NCI-H1092 treated with DMSO at 0.1 percent for 48 hours (cell line): ENCODE measurements at regions not wholly inside any gene's neighbourhood (a gene's known extent, or its start where the extent isn't known, plus 50 kb on each side); places are given as distances from the start of the nearest gene placed in this dataset.
A peak's percentile ranks its signal among the peaks of the same experiment; 100 is the strongest.
"Not testable (repeated sequence)": the region's sequence is repeated elsewhere in the genome, so short reads cannot be mapped to it uniquely, and the experiment has no call there.

ENCODE experiments used
- DNase-seq: peaks from one replicate; lab custom pipeline; 2025; lab: John Stamatoyannopoulos, UW

GRCh38 chr1:38213646-38214434, 167.2 kb upstream of the POU3F1 start:
- peak; percentile 33 for DNase-seq

- no peak for DNase-seq
Measured at GRCh38 chr1:38210895-38211177, 164.2 kb upstream of the POU3F1 start.

- peak; percentile 72 for DNase-seq
Measured at GRCh38 chr1:38210021-38210894, 163.7 kb upstream of the POU3F1 start.

- no peak for DNase-seq
Measured at GRCh38 chr1:38208716-38209632, 162.4 kb upstream of the POU3F1 start.

DNA sequence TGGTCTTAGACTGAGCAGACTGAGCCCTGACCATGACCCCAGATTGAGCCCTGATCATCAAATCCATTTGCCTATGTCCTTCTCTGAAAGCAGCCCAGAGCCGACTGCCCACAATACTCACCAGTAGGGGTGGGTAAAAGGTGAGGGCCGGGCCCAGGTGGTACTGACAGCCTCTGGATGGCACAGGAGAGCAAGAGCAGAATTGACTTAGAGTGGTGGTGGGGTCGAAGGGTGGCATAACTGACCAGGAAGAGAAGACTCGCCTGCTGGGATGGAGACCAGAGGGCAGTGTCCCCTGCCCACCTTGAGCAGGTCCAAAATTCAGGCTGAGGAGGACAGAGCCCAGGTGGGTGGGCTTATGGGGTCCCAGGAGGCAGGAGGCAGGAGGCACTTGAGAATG, 161.3 kb upstream of the POU3F1 start:
- DNase-seq, result no peak

- DNase-seq, result no peak
Measured at GRCh38 chr1:38207275-38207674, 160.7 kb upstream of the POU3F1 start.

DNA sequence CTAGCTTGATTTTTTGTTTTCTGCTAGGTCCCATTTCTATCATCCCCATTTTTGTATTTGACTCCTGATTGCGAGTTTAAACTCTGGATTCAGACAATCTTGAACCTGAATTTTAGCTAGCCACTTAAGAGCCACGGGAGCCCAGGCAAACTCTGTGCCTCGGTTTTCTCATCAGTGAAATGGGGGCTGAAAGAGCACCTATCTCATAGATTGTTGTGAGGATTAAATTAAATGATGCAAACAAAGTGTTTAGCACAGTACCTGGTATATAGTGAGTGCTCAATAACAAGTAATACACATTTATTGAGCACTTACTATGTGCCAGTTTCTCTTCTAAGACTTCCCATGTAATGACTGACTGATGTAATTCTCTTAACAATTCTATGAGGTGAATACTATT, 158.1 kb upstream of the POU3F1 start:
- DNase-seq, result no peak

DNA sequence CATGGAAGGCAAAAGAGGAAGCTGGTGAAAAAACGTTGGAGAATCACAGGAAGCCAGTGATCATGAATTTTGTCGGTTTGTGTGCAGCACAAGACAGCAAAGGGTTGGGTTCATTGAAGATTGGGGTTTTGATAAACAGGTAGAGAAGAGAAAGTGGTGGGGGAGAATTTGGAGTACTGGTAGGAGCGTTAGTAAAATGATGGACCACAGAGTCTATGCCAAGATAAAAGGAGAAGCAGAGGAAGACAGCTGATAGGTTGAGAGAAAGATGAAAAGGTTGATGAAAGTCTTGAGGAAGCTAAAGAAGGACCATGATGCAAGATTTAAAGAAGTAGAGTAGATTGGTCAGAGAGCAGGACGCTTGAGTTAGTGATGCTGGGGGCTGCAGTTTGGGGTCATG, 156.8 kb upstream of the POU3F1 start:
- no peak for DNase-seq

- DNase-seq, result no peak
Measured at GRCh38 chr1:38201431-38201830, 154.8 kb upstream of the POU3F1 start.

GRCh38 chr1:38198621-38199020, 152.0 kb upstream of the POU3F1 start:
- DNase-seq, result no peak

DNA sequence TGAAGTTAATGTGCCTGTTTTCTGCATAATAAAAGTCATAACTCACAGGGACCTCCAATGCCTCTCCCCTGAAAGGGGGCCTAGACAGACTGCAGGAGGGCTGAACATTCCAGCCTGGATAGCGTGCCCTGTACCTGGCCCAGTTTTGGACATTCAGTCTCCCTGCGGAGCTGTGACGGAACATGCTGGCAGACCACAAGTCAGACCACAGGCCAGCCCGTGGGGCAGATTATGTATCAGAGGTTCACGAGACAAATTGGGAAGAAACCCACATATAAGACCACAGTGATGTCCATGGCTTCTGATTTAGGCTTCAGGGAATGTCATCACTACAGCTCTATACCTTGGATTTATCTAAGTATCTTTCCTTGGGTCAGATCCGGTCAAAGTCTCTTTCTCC, 151.5 kb upstream of the POU3F1 start:
- DNase-seq, result no peak

DNA sequence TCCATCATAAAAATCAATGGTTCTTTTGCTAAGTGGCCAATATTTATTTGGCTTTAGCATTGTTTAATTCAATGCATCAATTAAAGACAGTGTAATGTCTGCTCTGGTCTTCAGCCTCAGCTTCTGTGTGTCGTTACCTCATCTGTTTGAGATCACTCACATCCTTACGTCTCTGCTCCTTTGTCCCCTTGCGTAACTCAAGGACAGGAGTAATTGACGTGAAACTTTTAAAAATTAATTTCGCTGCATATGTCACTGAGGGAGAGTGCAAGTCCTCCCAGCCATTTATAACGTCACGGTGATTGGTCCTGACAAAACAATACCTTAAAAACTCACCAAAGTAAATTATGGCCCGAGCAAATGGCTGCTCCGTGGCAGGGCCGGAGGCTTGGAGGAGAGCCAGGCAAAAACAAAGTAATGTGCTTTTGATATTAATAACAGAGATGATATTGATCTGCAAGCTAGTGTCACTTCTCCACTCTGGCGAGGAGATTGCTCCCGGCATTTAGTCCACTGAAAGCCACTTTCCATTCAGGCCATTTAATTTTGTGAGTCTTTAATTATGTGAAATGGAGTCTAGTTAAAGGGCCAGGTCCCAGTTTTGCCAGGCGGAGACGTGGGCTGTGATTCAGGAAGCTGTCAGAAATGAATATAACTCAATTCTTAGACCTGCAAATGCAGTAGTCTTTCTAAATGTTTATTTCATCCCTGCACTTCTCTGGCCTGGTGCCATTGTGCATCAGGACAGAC, 150.9 kb upstream of the POU3F1 start:
- no peak for DNase-seq

- DNase-seq, result peak; percentile 46
Measured at GRCh38 chr1:38194472-38194871, 147.9 kb upstream of the POU3F1 start.

- no peak for DNase-seq
Measured at GRCh38 chr1:38193040-38193439, 146.4 kb upstream of the POU3F1 start.

- DNase-seq, result no peak
Measured at GRCh38 chr1:38191461-38191860, 144.9 kb upstream of the POU3F1 start.

DNA sequence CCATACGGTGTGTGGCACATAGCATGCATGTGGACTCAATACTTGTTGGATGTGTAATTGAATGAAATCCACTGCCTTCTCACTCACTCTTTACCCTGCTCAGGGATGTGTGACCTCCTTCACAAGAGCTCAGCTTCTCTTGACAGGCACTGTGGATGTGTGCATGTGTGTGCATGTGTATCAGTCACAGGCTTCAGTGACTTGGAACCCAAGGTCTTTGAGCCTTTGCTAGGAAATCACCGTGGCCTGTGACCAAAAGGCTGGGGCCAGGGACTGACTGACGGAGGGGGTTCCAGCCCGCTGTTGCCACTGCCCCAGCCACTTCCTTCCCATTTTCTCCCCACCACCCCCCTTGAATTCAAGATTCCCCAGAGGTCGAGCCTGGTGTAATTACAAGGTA, 144.4 kb upstream of the POU3F1 start:
- DNase-seq, result no peak

DNA sequence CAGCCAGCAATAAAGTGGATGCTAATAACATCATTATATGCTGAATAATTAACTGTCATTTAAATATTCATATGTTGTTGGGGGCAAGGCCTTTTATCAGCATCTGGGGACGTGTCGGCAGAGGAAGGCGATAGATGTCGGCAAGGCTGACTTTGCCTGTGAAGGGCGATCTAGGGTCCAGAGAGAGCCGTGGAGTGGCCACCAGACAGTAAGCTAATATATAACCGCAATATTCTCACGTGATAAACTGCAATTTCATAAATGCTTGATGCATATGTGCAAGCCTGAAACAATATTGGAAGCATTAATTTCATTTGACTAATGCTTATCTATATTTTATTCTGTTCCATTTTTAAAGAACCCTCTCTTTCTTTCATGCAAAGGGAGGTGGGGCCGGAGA, 141.0 kb upstream of the POU3F1 start:
- no peak for DNase-seq

DNA sequence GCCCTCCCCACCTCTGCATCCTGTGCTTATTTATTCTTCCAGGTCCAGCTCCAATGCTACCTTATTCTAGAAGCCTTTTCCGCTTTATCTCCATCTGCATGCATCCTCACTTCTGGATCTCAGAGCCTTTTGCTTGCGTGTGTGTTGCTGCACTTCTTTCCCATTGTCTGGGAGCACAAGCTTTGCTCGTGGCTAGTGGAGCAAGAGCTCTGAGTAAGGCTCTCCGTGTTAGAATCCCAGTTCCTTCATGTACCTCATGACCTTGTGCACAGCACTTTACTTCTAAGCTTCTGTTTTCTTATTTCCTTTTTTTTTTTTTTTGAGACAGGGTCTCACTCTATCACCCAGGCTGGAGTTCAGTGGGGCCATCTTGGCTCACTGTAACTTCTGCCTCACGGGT, 140.0 kb upstream of the POU3F1 start:
- no peak for DNase-seq

- DNase-seq, result no peak
Measured at GRCh38 chr1:38185913-38186312, 139.3 kb upstream of the POU3F1 start.

DNA sequence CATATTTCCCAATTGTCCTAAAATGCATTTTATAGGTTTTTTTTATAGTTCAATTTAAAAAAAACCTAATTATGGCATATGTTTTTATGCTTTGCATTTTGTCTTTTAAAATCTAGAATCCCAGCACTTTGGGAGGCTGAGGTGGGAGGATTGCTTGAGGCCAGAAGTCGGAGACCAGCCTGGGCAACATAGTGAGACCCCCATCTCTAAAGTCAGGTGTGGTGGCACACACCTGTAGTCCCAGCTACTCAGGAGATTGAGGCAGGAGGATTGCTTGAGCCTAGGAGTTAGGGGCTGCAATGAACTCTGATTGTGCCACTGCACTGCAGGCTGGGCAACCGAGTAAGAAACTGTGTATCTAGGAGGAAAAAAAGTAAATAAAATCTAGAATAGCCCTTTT, 137.2 kb upstream of the POU3F1 start:
- DNase-seq, result no peak

GRCh38 chr1:38183096-38183495, 136.5 kb upstream of the POU3F1 start:
- no peak for DNase-seq

DNA sequence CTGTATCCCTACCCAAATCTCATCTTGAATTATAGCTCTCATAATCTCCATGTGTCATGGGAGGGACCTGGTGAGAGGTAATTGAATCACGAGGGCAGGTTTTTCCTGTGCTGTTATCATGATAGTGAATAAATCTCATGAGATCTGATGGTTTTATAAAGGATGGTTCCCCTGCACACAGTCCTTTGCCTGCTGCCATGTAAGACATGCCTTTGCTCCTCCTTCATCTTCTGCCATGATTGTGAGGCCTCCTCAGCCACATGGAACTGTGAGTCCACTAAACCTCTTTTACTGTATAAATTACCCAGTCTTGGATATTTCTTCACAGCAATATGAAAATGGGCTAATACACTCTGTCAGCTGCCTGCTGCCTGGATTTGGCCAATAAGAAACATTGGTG, 133.8 kb upstream of the POU3F1 start:
- DNase-seq, result not testable (repeated sequence)
